NCI-H69 (cell line): ENCODE measurements at regions not wholly inside any gene's neighbourhood (a gene's known extent, or its start where the extent isn't known, plus 50 kb on each side); places are given as distances from the start of the nearest gene placed in this dataset.

ENCODE experiments used
- DNase-seq: peaks from one replicate; lab custom pipeline; 2025; lab: John Stamatoyannopoulos, UW

GRCh38 chr21:28826569-28826968 is 166.1 kb downstream of the LTN1 start:
- DNase-seq: no peak

- no peak for DNase-seq
Observed at GRCh38 chr21:28826021-28826420, 166.7 kb downstream of the LTN1 start.

- no peak for DNase-seq
Observed at GRCh38 chr21:28823429-28823828, 169.2 kb downstream of the LTN1 start.

- no peak for DNase-seq
Observed at GRCh38 chr21:28822486-28823335, 170.0 kb downstream of the LTN1 start.

GRCh38 chr21:28822123-28822399 is 170.6 kb downstream of the LTN1 start:
- no peak for DNase-seq

GRCh38 chr21:28821276-28822122 is 171.2 kb downstream of the LTN1 start:
- no peak for DNase-seq

GRCh38 chr21:28818663-28819278 is 173.9 kb downstream of the LTN1 start:
- no peak for DNase-seq

GRCh38 chr21:28817871-28818270 is 174.8 kb downstream of the LTN1 start:
- DNase-seq: no peak

GRCh38 chr21:28811860-28812259 is 180.8 kb downstream of the LTN1 start:
- no peak for DNase-seq

GRCh38 chr21:28810826-28811524 is 181.7 kb downstream of the LTN1 start:
- DNase-seq: no peak

- DNase-seq: no peak
Observed at GRCh38 chr21:28805885-28806284, 186.8 kb downstream of the LTN1 start.

- no peak for DNase-seq
Observed at GRCh38 chr21:28804089-28804670, 188.5 kb downstream of the LTN1 start.

- no peak for DNase-seq
Observed at GRCh38 chr21:28801906-28802305, 190.8 kb downstream of the LTN1 start.

GRCh38 chr21:28799926-28800325 is 192.8 kb downstream of the LTN1 start:
- no peak for DNase-seq

GRCh38 chr21:28798798-28799197 is 193.9 kb downstream of the LTN1 start:
- no peak for DNase-seq

- DNase-seq: no peak
Observed at GRCh38 chr21:28795251-28795650, 197.4 kb downstream of the LTN1 start.

- DNase-seq: no peak
Observed at GRCh38 chr21:28794371-28794851, 198.3 kb downstream of the LTN1 start.

GRCh38 chr21:28793043-28793442 is 199.6 kb downstream of the LTN1 start:
- no peak for DNase-seq

GRCh38 chr21:28791595-28792282 is 200.9 kb downstream of the LTN1 start:
- no peak for DNase-seq

GRCh38 chr21:28790335-28790734 is 202.3 kb downstream of the LTN1 start:
- DNase-seq: no peak

- DNase-seq: no peak
Observed at GRCh38 chr21:28789523-28789922, 203.2 kb downstream of the LTN1 start.
